PC-3 (cell line): ENCODE measurements at regions not wholly inside any gene's neighbourhood (a gene's known extent, or its start where the extent isn't known, plus 50 kb on each side); places are given as distances from the start of the nearest gene placed in this dataset.

Experiments
- ATAC-seq: fragments of 200-7000 bp; cut with Tn5 transposase; 2 replicates; pipeline ENCODE4 v1.9.1; 2020; ENCODE audit warnings: mild to moderate bottlenecking, moderate library complexity
- BruUV-seq: library from RNA; stranded (reverse); fragments of 400-500 nt; replicated peaks from 2 replicates; lab custom pipeline; 2021; lab: Mats Ljungman, UMichigan
- CTCF ChIA-PET: fragments of 300-600 bp; sonication (Branson Sonifier 250); formaldehyde crosslinking; loops from one replicate; lab custom pipeline; 2022; ENCODE audit warnings: antibody characterized with exemption; lab: Charles Lee
- POLR2A ChIA-PET: fragments of 300-600 bp; sonication (Branson Sonifier 250); formaldehyde crosslinking; loops from one replicate; lab custom pipeline; 2022; ENCODE audit warnings: antibody characterized with exemption; ENCODE audit not compliant: unreplicated experiment; lab: Charles Lee
- DNase-seq: peaks from one replicate; pipeline ENCODE4 v3.0.0-alpha.2; 2015
- H2AFZ ChIP-seq: fragments of 300-600 bp; sonication (generic); 2 replicates; pipeline ENCODE4 v1.6.0; 2016; ENCODE audit warnings: antibody characterized with exemption, low read length
- H3F3A ChIP-seq: fragments of 300-600 bp; sonication (generic); one replicate; pipeline ENCODE4 v1.6.0; 2017; ENCODE audit warnings: antibody characterized with exemption, low read length, control low read depth, mild to moderate bottlenecking; ENCODE audit not compliant: unreplicated experiment
- H3K27ac ChIP-seq: fragments of 300-600 bp; sonication (generic); 2 replicates; pipeline ENCODE4 v1.5.1; 2016; ENCODE audit warnings: mild to moderate bottlenecking, low read length
- H3K27me3 ChIP-seq: fragments of 300-600 bp; sonication (generic); 2 replicates; pipeline ENCODE4 v1.6.1; 2016; ENCODE audit warnings: low read length, mixed read lengths
- H3K36me3 ChIP-seq: fragments of 300-600 bp; sonication (generic); 2 replicates; pipeline ENCODE4 v1.6.1; 2016; ENCODE audit warnings: low read depth, mixed run types, low read length, mixed read lengths
- H3K4me1 ChIP-seq: fragments of 300-600 bp; sonication (generic); 2 replicates; pipeline ENCODE4 v1.5.1; 2016; ENCODE audit warnings: low read length; ENCODE audit not compliant: insufficient read depth
- H3K4me2 ChIP-seq: fragments of 300-600 bp; sonication (generic); 2 replicates; pipeline ENCODE4 v1.6.0; 2016; ENCODE audit warnings: low read length
- H3K4me3 ChIP-seq: fragments of 300-600 bp; sonication (generic); 2 replicates; pipeline ENCODE4 v1.5.1; 2016; ENCODE audit warnings: mild to moderate bottlenecking, low read length, mixed read lengths
- H3K79me2 ChIP-seq: fragments of 300-600 bp; sonication (generic); 2 replicates; pipeline ENCODE4 v1.6.1; 2017; ENCODE audit warnings: low read length, mixed read lengths
- H3K9ac ChIP-seq: fragments of 300-600 bp; sonication (generic); 2 replicates; pipeline ENCODE4 v1.6.0; 2016; ENCODE audit warnings: mild to moderate bottlenecking, low read length
- H3K9me2 ChIP-seq: fragments of 300-600 bp; sonication (generic); replicated peaks from 2 replicates; pipeline ENCODE4 v1.6.1; 2016; ENCODE audit warnings: mixed run types, low read length, mixed read lengths
- H3K9me3 ChIP-seq: fragments of 300-600 bp; sonication (generic); 2 replicates; pipeline ENCODE4 v1.6.1; 2016; ENCODE audit warnings: low read length, mixed read lengths
- H4K20me1 ChIP-seq: fragments of 300-600 bp; sonication (generic); 2 replicates; pipeline ENCODE4 v1.6.1; 2016; ENCODE audit warnings: low read length, mixed read lengths
- EZH2 ChIP-seq: fragments of 300-600 bp; sonication (generic); IDR thresholded peaks from one replicate; pipeline ENCODE4 v1.6.1; 2017; ENCODE audit warnings: antibody characterized with exemption, mild to moderate bottlenecking, low read length; ENCODE audit not compliant: unreplicated experiment
- EZH2phosphoT487 ChIP-seq: fragments of 300-600 bp; sonication (generic); IDR thresholded peaks from 2 replicates; pipeline ENCODE4 v1.6.1; 2018; ENCODE audit warnings: mild to moderate bottlenecking, antibody characterized with exemption, low read length, borderline replicate concordance
- intact Hi-C: fragments of 100-400 bp; cut with micrococcal nuclease; formaldehyde crosslinking; loops from 2 replicates; pipeline ENCODE4 v1.9.0; 2023
- TF ChIP-seq, protein P1 (sequence below): fragments of 300-600 bp; sonication (generic); conservative IDR thresholded peaks from 2 replicates; pipeline ENCODE4 v1.5.1; 2017; ENCODE audit warnings: antibody characterized with exemption, low read depth, mild to moderate bottlenecking, low read length

DNA sequence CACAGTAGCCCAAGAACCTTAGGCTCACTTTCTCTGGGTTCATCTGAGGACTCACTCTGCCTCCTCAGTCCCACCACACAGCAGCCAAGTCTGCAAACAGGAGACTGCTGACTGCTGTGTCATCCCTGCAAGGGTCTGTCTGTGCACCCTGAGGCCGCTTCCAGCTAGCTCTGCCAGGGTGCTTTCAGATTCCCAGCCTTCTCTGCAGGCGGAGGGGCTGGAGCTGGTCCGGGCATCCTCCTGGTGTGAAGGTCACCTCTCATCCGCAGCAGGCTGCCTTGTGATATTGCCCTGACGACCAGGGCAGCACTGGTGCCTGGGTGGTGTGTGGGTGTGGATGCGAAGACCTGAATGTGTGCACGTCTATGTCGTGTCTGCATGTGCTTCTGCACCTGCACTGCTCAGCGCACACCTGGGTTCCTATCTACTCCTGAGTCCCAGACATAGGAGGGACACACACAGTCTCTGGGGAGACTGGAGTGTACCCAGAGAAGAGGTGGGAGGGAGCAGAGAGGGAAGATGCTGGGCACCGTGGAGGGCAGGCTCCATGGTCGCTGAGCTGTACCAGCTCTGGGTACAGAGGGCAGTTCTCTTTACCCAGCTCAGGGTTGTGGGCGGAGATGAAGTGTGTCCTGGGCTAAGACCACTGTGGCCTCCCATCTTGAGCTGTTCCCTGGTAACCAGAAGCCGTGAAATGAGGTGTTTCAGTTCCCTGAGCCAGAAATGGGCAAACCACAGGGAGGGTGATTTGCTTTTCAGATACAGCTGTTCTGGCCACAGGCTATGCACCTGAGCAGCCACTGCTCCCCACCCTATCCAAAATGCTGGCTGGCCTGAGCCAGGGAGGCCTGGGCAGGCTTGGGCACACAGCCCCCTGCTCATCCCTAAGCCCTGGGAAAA is 160.9 kb upstream of the CSF3R start:
- no peak overlapping the region for H3K27ac ChIP-seq
- no peak overlapping the region for H3K9ac ChIP-seq
- H3K79me2 ChIP-seq, result no peaks in the 10 kb centered on the region
- H3K4me1 ChIP-seq, result no peaks in the 10 kb centered on the region
- CTCF ChIA-PET, result no interaction called here
- peaks cover 84% of the 10 kb centered on the region for H3K27me3 ChIP-seq
- DNase-seq (no peak), ATAC-seq (no peak)
- no peak overlapping the region for H2AFZ ChIP-seq
- H3K9me3 ChIP-seq, result no peaks in the 10 kb centered on the region
- no TSS peak for BruUV-seq
- H3F3A ChIP-seq, result no peaks in the 10 kb centered on the region
- no peaks in the 10 kb centered on the region for H4K20me1 ChIP-seq
- intact Hi-C loops, result no loop called here
- H3K4me2 ChIP-seq, result no peak overlapping the region
- TF ChIP-seq EZH2 (no peak), EZH2phosphoT487 (no peak)
- POLR2A ChIA-PET, result no interaction called here
- H3K9me2 ChIP-seq, result no peaks in the 10 kb centered on the region
- no peak overlapping the region for H3K4me3 ChIP-seq
- no peaks in the 10 kb centered on the region for H3K36me3 ChIP-seq

GRCh38 chr1:36642802-36643201 is 160.1 kb upstream of the CSF3R start:
- CTCF ChIA-PET, result no interaction called here
- no peak overlapping the region for H3K4me2 ChIP-seq
- H3K27ac ChIP-seq, result no peak overlapping the region
- no peaks in the 10 kb centered on the region for H3K79me2 ChIP-seq
- no peaks in the 10 kb centered on the region for H3K4me1 ChIP-seq
- DNase-seq (no peak), ATAC-seq (no peak)
- POLR2A ChIA-PET, result no interaction called here
- H3F3A ChIP-seq, result no peaks in the 10 kb centered on the region
- no peak overlapping the region for H2AFZ ChIP-seq
- no peaks in the 10 kb centered on the region for H3K36me3 ChIP-seq
- intact Hi-C loops, result no loop called here
- no peaks in the 10 kb centered on the region for H3K9me3 ChIP-seq
- no peak overlapping the region for H3K4me3 ChIP-seq
- TF ChIP-seq, protein P1, sequence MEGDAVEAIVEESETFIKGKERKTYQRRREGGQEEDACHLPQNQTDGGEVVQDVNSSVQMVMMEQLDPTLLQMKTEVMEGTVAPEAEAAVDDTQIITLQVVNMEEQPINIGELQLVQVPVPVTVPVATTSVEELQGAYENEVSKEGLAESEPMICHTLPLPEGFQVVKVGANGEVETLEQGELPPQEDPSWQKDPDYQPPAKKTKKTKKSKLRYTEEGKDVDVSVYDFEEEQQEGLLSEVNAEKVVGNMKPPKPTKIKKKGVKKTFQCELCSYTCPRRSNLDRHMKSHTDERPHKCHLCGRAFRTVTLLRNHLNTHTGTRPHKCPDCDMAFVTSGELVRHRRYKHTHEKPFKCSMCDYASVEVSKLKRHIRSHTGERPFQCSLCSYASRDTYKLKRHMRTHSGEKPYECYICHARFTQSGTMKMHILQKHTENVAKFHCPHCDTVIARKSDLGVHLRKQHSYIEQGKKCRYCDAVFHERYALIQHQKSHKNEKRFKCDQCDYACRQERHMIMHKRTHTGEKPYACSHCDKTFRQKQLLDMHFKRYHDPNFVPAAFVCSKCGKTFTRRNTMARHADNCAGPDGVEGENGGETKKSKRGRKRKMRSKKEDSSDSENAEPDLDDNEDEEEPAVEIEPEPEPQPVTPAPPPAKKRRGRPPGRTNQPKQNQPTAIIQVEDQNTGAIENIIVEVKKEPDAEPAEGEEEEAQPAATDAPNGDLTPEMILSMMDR, result no peak
- TF ChIP-seq EZH2phosphoT487 (no peak), EZH2 (no peak)
- no peaks in the 10 kb centered on the region for H4K20me1 ChIP-seq
- no TSS peak for BruUV-seq
- H3K27me3 ChIP-seq, result peaks cover 82% of the 10 kb centered on the region
- no peak overlapping the region for H3K9ac ChIP-seq
- H3K9me2 ChIP-seq, result no peaks in the 10 kb centered on the region

GRCh38 chr1:36641776-36642175 is 159.1 kb upstream of the CSF3R start:
- H2AFZ ChIP-seq, result no peak overlapping the region
- H3K4me1 ChIP-seq, result no peaks in the 10 kb centered on the region
- no TSS peak for BruUV-seq
- H3K27me3 ChIP-seq, result peaks cover 82% of the 10 kb centered on the region
- ChIA-PET POLR2A (no interaction called here), CTCF (no interaction called here)
- TF ChIP-seq EZH2phosphoT487 (no peak), EZH2 (no peak)
- TF ChIP-seq, protein P1, result no peak
- no peaks in the 10 kb centered on the region for H3K9me2 ChIP-seq
- no peaks in the 10 kb centered on the region for H3F3A ChIP-seq
- H3K4me2 ChIP-seq, result no peak overlapping the region
- no peak overlapping the region for H3K4me3 ChIP-seq
- DNase-seq (no peak), ATAC-seq (no peak)
- H3K9ac ChIP-seq, result no peak overlapping the region
- H3K27ac ChIP-seq, result no peak overlapping the region
- H4K20me1 ChIP-seq, result no peaks in the 10 kb centered on the region
- intact Hi-C loops, result no loop called here
- no peaks in the 10 kb centered on the region for H3K9me3 ChIP-seq
- no peaks in the 10 kb centered on the region for H3K36me3 ChIP-seq
- no peaks in the 10 kb centered on the region for H3K79me2 ChIP-seq
